Heart left ventricle (tissue), 16 donors: ENCODE measurements at regions not wholly inside any gene's neighbourhood (a gene's known extent, or its start where the extent isn't known, plus 50 kb on each side); places are given as distances from the start of the nearest gene placed in this dataset.

ENCODE experiments used
- ATAC-seq, 4 donors: fragments of 200-7000 bp; cut with Tn5 transposase; one replicate each; pipeline ENCODE4 v1.9.1; 2020 to 2022; ENCODE audit warnings: moderate library complexity in 4 of 4, mild to moderate bottlenecking in 3 of 4, moderate number of reproducible peaks in 1 of 4
- DNase-seq, 5 donors: peaks; one replicate each; pipeline ENCODE4 v3.0.0-alpha.2; 2020
- H3K27ac ChIP-seq, 12 donors: fragments of 200-600 bp; sonication (generic) in 4 of 12; one replicate each; pipeline versions ENCODE4 v1.5.0 to v1.8.0; 2016 to 2022; ENCODE audit warnings: mild to moderate bottlenecking in 2 of 12
- H3K27me3 ChIP-seq, 9 donors: fragments of 200-600 bp; sonication (generic) in 2 of 9; one replicate each; pipeline versions ENCODE4 v1.5.1 to v1.8.0; 2016 to 2022; ENCODE audit warnings: mild to moderate bottlenecking in 3 of 9
- H3K36me3 ChIP-seq, 9 donors: fragments of 200-600 bp; sonication (generic) in 2 of 9; one replicate each; pipeline versions ENCODE4 v1.5.0 to v1.8.0; 2018 to 2022; ENCODE audit warnings: mild to moderate bottlenecking in 2 of 9
- H3K4me1 ChIP-seq, 12 donors: fragments of 200-600 bp; sonication (generic) in 4 of 12; one replicate each; pipeline versions ENCODE4 v1.5.0 to v1.8.0; 2016 to 2022; ENCODE audit warnings: mild to moderate bottlenecking in 3 of 12
- H3K4me3 ChIP-seq, 12 donors: fragments of 200-600 bp; sonication (generic) in 4 of 12; one replicate each; pipeline versions ENCODE4 v1.5.0 to v1.8.0; 2017 to 2022; ENCODE audit warnings: mild to moderate bottlenecking in 9 of 12, moderate library complexity in 4 of 12
- H3K9me3 ChIP-seq, 12 donors: fragments of 200-600 bp; sonication (generic) in 4 of 12; one replicate each; pipeline versions ENCODE4 v1.5.0 to v1.8.0; 2016 to 2022; ENCODE audit warnings: mild to moderate bottlenecking in 1 of 12
- POLR2A ChIP-seq, 2 donors: fragments of 450-650 bp; IDR thresholded peaks; one replicate each; pipeline ENCODE4 v1.6.1; 2017; ENCODE audit warnings: antibody characterized with exemption in 2 of 2, mild to moderate bottlenecking in 2 of 2, moderate library complexity in 2 of 2
- WGBS, 4 donors: extraction: QIAGEN DNeasy Blood & Tissue Kit in 2 of 4; methylation state at CpG; one replicate each; pipeline versions ENCODE4 v1.1.5 to v1.1.7; 2013 to 2018; 5-methylcytosine and 5-hydroxymethylcytosine counted together
- intact Hi-C, 10 donors: fragments of 100-400 bp; cut with DNase I; formaldehyde crosslinking; loops; one replicate each; pipeline versions ENCODE4 v1.11.1 to v1.14.2; 2022
- TF ChIP-seq, protein P1 (sequence below), 12 donors: fragments of 200-600 bp; sonication (generic) in 4 of 12; IDR thresholded peaks; one replicate each; pipeline versions ENCODE4 v1.5.0 to v1.8.0; 2018 to 2022; ENCODE audit warnings: antibody characterized with exemption in 12 of 12, mild to moderate bottlenecking in 5 of 12
- donor health status: ischemic (EF 13 %, LVEDD 7.1; RV severe dilation, severe dysfunction).
- donor health status: healthy with polysubstance abuse.
- donor health status: DM: no; HTN: yes; CAD: no.
- donor health status: DM: no; HTN: no; CAD: no.
- donor health status: ischemic (EF 25% LVEDD 6.9; RV normal size, moderate dysfunction).
- donor health status: ischemic (EF 25% LVEDD 5.7; RV mildly dilated, moderate dysfunction).
- donor health status: healthy.
- donor health status: DM: yes; HTN: yes; CAD: no.
- donor health status: ischemic (EF 35%, LVEDD 5.7; RV mildly dilated, moderate dysfunction).
- donor health status: nonischemic (EF 11% LVEDD 7.7; RV severe dilation, severe dysfunction).
- donor health status: DM: yes; HTN: yes; CAD: no.
- donor health status: PGD.
- donor health status: ischemic (EF 29% LVEDD 5.4; RV normal size, mild dysfunction).
- donor health status: nonischemic (EF 23%, LVEDD 6.1; RV moderate dilation, normal function).

DNA sequence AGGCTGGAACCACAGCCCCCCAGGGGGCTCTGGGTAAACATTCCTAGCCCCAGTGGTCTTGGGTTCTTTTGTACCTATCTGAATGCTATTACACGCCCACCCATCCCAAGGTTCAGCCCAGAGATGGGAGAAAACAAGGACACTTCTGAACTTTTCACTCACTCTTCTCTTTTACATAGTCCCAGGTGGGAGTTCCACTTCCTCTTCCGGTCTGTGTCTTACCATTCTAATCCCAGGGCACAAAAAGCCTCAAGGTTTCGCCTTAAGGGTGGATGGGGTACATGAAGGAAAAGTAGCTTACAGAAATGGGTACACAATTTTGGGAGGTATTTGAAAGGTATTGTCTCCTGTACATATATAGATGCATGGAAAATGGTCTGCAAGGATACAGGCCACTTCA is 79.0 kb downstream of the TMEM30B start:
- ATAC-seq, result no peak
- peaks cover 0 to 26% (median 0%) of the 10 kb centered on the region in 9 donors for H3K27me3 ChIP-seq
- DNase-seq, result no peak
- WGBS, 4 donors, result 63 to 68% (median 65%) methylated on average over 3 of the region's 3 CpGs
- no peak overlapping the region for H3K27ac ChIP-seq
- H3K36me3 ChIP-seq, result no peaks in the 10 kb centered on the region
- H3K4me3 ChIP-seq, result no peak overlapping the region
- TF ChIP-seq, protein P1, sequence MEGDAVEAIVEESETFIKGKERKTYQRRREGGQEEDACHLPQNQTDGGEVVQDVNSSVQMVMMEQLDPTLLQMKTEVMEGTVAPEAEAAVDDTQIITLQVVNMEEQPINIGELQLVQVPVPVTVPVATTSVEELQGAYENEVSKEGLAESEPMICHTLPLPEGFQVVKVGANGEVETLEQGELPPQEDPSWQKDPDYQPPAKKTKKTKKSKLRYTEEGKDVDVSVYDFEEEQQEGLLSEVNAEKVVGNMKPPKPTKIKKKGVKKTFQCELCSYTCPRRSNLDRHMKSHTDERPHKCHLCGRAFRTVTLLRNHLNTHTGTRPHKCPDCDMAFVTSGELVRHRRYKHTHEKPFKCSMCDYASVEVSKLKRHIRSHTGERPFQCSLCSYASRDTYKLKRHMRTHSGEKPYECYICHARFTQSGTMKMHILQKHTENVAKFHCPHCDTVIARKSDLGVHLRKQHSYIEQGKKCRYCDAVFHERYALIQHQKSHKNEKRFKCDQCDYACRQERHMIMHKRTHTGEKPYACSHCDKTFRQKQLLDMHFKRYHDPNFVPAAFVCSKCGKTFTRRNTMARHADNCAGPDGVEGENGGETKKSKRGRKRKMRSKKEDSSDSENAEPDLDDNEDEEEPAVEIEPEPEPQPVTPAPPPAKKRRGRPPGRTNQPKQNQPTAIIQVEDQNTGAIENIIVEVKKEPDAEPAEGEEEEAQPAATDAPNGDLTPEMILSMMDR (IDR thresholded peaks at IDR 0.05), result no peak
- no peak for TF ChIP-seq POLR2A (IDR thresholded peaks at IDR 0.05)
- H3K9me3 ChIP-seq, result no peaks in the 10 kb centered on the region
- intact Hi-C loops, result no loop called here
- H3K4me1 ChIP-seq, result no peaks in the 10 kb centered on the region

DNA sequence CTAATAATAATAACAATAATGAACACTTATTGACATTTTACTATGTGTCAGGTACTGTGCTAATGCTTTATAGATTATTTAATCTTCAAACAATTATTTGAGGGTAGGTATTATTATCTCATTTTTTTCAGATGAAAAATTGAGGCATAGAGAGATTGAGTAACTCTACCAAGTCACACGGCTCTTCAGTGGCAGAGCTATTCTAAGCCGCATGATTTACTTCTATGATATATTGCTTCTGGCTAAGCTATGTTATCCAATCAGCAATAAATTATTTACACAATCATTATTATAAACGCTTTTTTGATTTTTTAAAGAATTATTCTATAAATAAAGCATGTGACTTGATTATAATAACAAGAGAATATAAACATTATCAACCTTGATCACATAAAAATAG is 80.0 kb downstream of the TMEM30B start:
- WGBS, 4 donors, result 76 to 78% (median 77%) methylated on average over 3 of the region's 3 CpGs
- Histone ChIP-seq H3K27me3 (peaks cover 0 to 26% (median 0%) of the 10 kb centered on the region in 9 donors), H3K4me3 (no peak overlapping the region), H3K4me1 (no peaks in the 10 kb centered on the region), H3K27ac (no peak overlapping the region), H3K36me3 (no peaks in the 10 kb centered on the region), H3K9me3 (no peaks in the 10 kb centered on the region)
- ATAC-seq, result no peak
- no peak for TF ChIP-seq POLR2A (IDR thresholded peaks at IDR 0.05)
- TF ChIP-seq, protein P1 (IDR thresholded peaks at IDR 0.05), result no peak
- intact Hi-C loops, result no loop called here
- no peak for DNase-seq

DNA sequence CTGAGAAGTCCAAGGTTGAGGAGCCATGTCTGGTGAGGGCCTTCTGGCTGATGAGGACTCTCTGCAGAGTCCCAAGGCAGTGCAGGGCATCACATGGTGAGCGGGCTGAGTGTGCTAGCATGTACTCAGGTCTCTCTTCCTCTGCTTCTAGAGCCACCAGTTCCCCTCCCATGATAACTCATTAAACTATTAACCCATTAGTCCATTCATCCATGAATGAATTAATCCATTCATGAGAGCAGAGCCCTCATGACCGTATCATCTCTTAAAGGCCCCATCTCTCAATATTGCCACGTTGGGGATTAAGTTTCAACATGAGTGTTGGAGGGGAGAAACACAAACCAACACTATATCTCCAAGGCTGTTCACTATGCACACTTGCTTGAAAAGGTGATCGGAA is 83.7 kb downstream of the TMEM30B start:
- Histone ChIP-seq H3K4me3 (no peak overlapping the region), H3K27ac (no peak overlapping the region), H3K4me1 (no peaks in the 10 kb centered on the region), H3K36me3 (no peaks in the 10 kb centered on the region), H3K27me3 (peaks cover 0 to 12% (median 0%) of the 10 kb centered on the region in 9 donors), H3K9me3 (no peaks in the 10 kb centered on the region)
- WGBS, 4 donors, result 70 to 84% (median 72%) methylated on average over 4 of the region's 4 CpGs
- intact Hi-C loops, result no loop called here
- no peak for DNase-seq
- TF ChIP-seq POLR2A (IDR thresholded peaks at IDR 0.05), result no peak
- TF ChIP-seq, protein P1 (IDR thresholded peaks at IDR 0.05), result no peak
- ATAC-seq, result no peak

DNA sequence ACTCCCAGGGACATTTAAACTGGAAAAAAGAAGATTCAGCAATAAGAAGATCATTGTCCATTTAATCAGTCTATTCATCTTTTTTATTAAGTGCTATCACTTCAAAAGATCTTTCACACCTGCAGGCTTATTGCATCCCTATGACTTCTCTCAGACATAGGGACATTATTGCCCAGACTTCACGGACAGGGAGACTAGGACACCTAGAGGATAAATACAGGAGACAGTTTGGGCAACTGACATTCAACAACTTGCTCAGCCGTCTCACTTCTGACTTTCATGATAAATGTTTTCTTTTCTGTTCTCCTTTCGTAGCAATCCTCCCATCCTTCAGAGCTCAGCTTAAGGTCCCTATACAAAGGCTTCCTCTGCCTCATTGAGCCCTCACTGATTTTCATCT is 84.3 kb downstream of the TMEM30B start:
- WGBS, 4 donors, result 49 to 63% (median 59%) methylated on average over 3 of the region's 3 CpGs
- TF ChIP-seq, protein P1 (IDR thresholded peaks at IDR 0.05), result no peak
- no peak for TF ChIP-seq POLR2A (IDR thresholded peaks at IDR 0.05)
- intact Hi-C loops, result no loop called here
- Histone ChIP-seq H3K9me3 (no peaks in the 10 kb centered on the region), H3K27ac (no peak overlapping the region), H3K4me1 (no peaks in the 10 kb centered on the region), H3K4me3 (no peak overlapping the region), H3K36me3 (no peaks in the 10 kb centered on the region), H3K27me3 (peaks cover 0 to 10% (median 0%) of the 10 kb centered on the region in 9 donors)
- DNase-seq, result no peak
- no peak for ATAC-seq
